HG03460 (cell line): ENCODE measurements at regions not wholly inside any gene's neighbourhood (a gene's known extent, or its start where the extent isn't known, plus 50 kb on each side); places are given as distances from the start of the nearest gene placed in this dataset.

Experiments used
- ATAC-seq: cut with Tn5 transposase; IDR thresholded peaks from one replicate; pipeline ENCODE4 v1.9.1; 2021; ENCODE audit not compliant: unreplicated experiment

GRCh38 chr12:69092137-69092536, 147.2 kb upstream of the CPSF6 start:
- ATAC-seq: no peak

- ATAC-seq: no peak
These were observed 144.7 kb upstream of the CPSF6 start for GRCh38 chr12:69094606-69095216.

- no peak for ATAC-seq
These were observed 143.4 kb upstream of the CPSF6 start for GRCh38 chr12:69095765-69096477.

GRCh38 chr12:69096669-69097335, 142.6 kb upstream of the CPSF6 start:
- no peak for ATAC-seq

- ATAC-seq: no peak
These were observed 141.6 kb upstream of the CPSF6 start for GRCh38 chr12:69097619-69098368.

- ATAC-seq: no peak
These were observed 140.1 kb upstream of the CPSF6 start for GRCh38 chr12:69099201-69099837.

GRCh38 chr12:69101505-69101904, 137.9 kb upstream of the CPSF6 start:
- ATAC-seq: no peak

- no peak for ATAC-seq
These were observed 136.5 kb upstream of the CPSF6 start for GRCh38 chr12:69102856-69103255.

GRCh38 chr12:69105101-69105962, 134.0 kb upstream of the CPSF6 start:
- no peak for ATAC-seq

GRCh38 chr12:69106482-69107118, 132.8 kb upstream of the CPSF6 start:
- ATAC-seq: no peak

GRCh38 chr12:69107541-69107940, 131.8 kb upstream of the CPSF6 start:
- ATAC-seq: no peak

- ATAC-seq: no peak
These were observed 131.3 kb upstream of the CPSF6 start for GRCh38 chr12:69108037-69108436.

GRCh38 chr12:69112616-69113015, 126.8 kb upstream of the CPSF6 start:
- ATAC-seq: no peak

GRCh38 chr12:69115099-69115498, 124.3 kb upstream of the CPSF6 start:
- ATAC-seq: no peak

- ATAC-seq: no peak
These were observed 123.4 kb upstream of the CPSF6 start for GRCh38 chr12:69115951-69116350.

- ATAC-seq: no peak
These were observed 121.7 kb upstream of the CPSF6 start for GRCh38 chr12:69117566-69118266.

GRCh38 chr12:69118516-69118915, 120.9 kb upstream of the CPSF6 start:
- no peak for ATAC-seq

- no peak for ATAC-seq
These were observed 119.6 kb upstream of the CPSF6 start for GRCh38 chr12:69119770-69120169.

GRCh38 chr12:69120354-69120753, 119.0 kb upstream of the CPSF6 start:
- ATAC-seq: no peak
